CD4-positive, alpha-beta memory T cell (primary cell): ENCODE measurements at regions not wholly inside any gene's neighbourhood (a gene's known extent, or its start where the extent isn't known, plus 50 kb on each side); places are given as distances from the start of the nearest gene placed in this dataset.

Experiments
- CTCF ChIA-PET: fragments of 350-600 bp; sonication (Branson Sonifier 250); formaldehyde crosslinking; loops from one replicate; lab custom pipeline; 2021; ENCODE audit warnings: inconsistent platforms; ENCODE audit not compliant: partially characterized antibody; lab: Charles Lee
- POLR2A ChIA-PET: fragments of 350-600 bp; sonication (Branson Sonifier 250); formaldehyde crosslinking; loops from one replicate; lab custom pipeline; 2021; ENCODE audit not compliant: partially characterized antibody; lab: Charles Lee
- DNase-seq, 5 donors: peaks; one replicate each; pipeline versions ENCODE4 v3.0.0 to v3.0.0-alpha.2; 2020 to 2022; ENCODE audit warnings: mixed read lengths in 1 of 5
- H3K27ac ChIP-seq: one replicate; pipeline ENCODE4 v1.7.0; 2013; ENCODE audit warnings: low read depth, low read length
- H3K27me3 ChIP-seq: 2 replicates; pipeline ENCODE4 v1.7.0; 2013; ENCODE audit warnings: mild to moderate bottlenecking, low read length, moderate library complexity; ENCODE audit not compliant: insufficient read depth
- H3K36me3 ChIP-seq: 2 replicates; pipeline ENCODE4 v1.7.0; 2013; ENCODE audit warnings: mild to moderate bottlenecking, low read length, moderate library complexity; ENCODE audit not compliant: insufficient read depth
- H3K4me1 ChIP-seq: 2 replicates; pipeline ENCODE4 v1.7.0; 2013; ENCODE audit warnings: mild to moderate bottlenecking, low read length, moderate library complexity; ENCODE audit not compliant: insufficient read depth
- H3K4me3 ChIP-seq, 2 donors: one replicate each; pipeline ENCODE4 v1.7.0; 2013; ENCODE audit warnings: low read length in 2 of 2, mild to moderate bottlenecking in 1 of 2
- H3K9me3 ChIP-seq, 2 donors: one replicate each; pipeline ENCODE4 v1.7.0; 2013; ENCODE audit warnings: low read length in 2 of 2, control low read depth in 1 of 2; ENCODE audit not compliant: control insufficient read depth in 1 of 2
- H3K27ac Mint-ChIP-seq, 7 donors: one replicate each; pipeline ENCODE4 v1.8.0; 2020 to 2021; ENCODE audit warnings: mixed read lengths in 7 of 7, mild to moderate bottlenecking in 6 of 7, inconsistent platforms in 3 of 7, moderate library complexity in 3 of 7
- H3K27me3 Mint-ChIP-seq, 2 donors: one replicate each; pipeline ENCODE4 v1.8.0; 2020 to 2021; ENCODE audit warnings: mixed read lengths in 2 of 2
- H3K36me3 Mint-ChIP-seq, 2 donors: one replicate each; pipeline ENCODE4 v1.8.0; 2020 to 2021; ENCODE audit warnings: mixed read lengths in 2 of 2, inconsistent platforms in 1 of 2, mild to moderate bottlenecking in 1 of 2
- H3K4me1 Mint-ChIP-seq, 4 donors: one replicate each; pipeline ENCODE4 v1.8.0; 2020 to 2021; ENCODE audit warnings: mixed read lengths in 4 of 4, mild to moderate bottlenecking in 1 of 4
- H3K4me3 Mint-ChIP-seq, 8 donors: one replicate each; pipeline ENCODE4 v1.8.0; 2020 to 2021; ENCODE audit warnings: mixed read lengths in 8 of 8, mild to moderate bottlenecking in 7 of 8, moderate library complexity in 6 of 8, inconsistent platforms in 3 of 8
- H3K9me3 Mint-ChIP-seq, 8 donors: one replicate each; pipeline ENCODE4 v1.8.0; 2020 to 2021; ENCODE audit warnings: mixed read lengths in 8 of 8, mild to moderate bottlenecking in 5 of 8, inconsistent platforms in 3 of 8, moderate library complexity in 1 of 8
- intact Hi-C: fragments of 100-400 bp; cut with micrococcal nuclease; formaldehyde crosslinking; loops from one replicate; pipeline ENCODE4 v1.15.1; 2023

GRCh38 chr13:104967836-104968630, 1567.4 kb downstream of the EFNB2 start:
- H3K9me3 Mint-ChIP-seq, result peaks cover 0 to 4% (median 0%) of the 10 kb centered on the region in 8 donors
- H3K4me3 Mint-ChIP-seq, result no peak overlapping the region
- no peak overlapping the region for H3K27ac Mint-ChIP-seq
- ChIA-PET CTCF (no interaction called here), POLR2A (no interaction called here)
- H3K4me1 Mint-ChIP-seq, result no peaks in the 10 kb centered on the region
- Histone ChIP-seq H3K36me3 (no peaks in the 10 kb centered on the region), H3K27ac (no peak overlapping the region), H3K4me3 (no peak overlapping the region), H3K27me3 (no peaks in the 10 kb centered on the region), H3K9me3 (no peaks in the 10 kb centered on the region), H3K4me1 (no peaks in the 10 kb centered on the region)
- intact Hi-C loops, result no loop called here
- no peaks in the 10 kb centered on the region for H3K27me3 Mint-ChIP-seq
- no peak for DNase-seq
- H3K36me3 Mint-ChIP-seq, result no peaks in the 10 kb centered on the region

- Mint-ChIP-seq H3K36me3 (no peaks in the 10 kb centered on the region), H3K4me1 (no peaks in the 10 kb centered on the region), H3K27ac (no peak overlapping the region), H3K9me3 (peaks cover 0 to 4% (median 0%) of the 10 kb centered on the region in 8 donors), H3K4me3 (no peak overlapping the region), H3K27me3 (no peaks in the 10 kb centered on the region)
- Histone ChIP-seq H3K27ac (no peak overlapping the region), H3K36me3 (no peaks in the 10 kb centered on the region), H3K9me3 (no peaks in the 10 kb centered on the region), H3K4me1 (no peaks in the 10 kb centered on the region), H3K4me3 (no peak overlapping the region), H3K27me3 (no peaks in the 10 kb centered on the region)
- intact Hi-C loops, result no loop called here
- ChIA-PET POLR2A (no interaction called here), CTCF (no interaction called here)
- no peak for DNase-seq
Measured at GRCh38 chr13:104967376-104967775, 1568.1 kb downstream of the EFNB2 start.

- ChIA-PET CTCF (no interaction called here), POLR2A (no interaction called here)
- no peaks in the 10 kb centered on the region for H3K36me3 ChIP-seq
- H3K4me1 Mint-ChIP-seq, result no peaks in the 10 kb centered on the region
- no peak overlapping the region for H3K27ac Mint-ChIP-seq
- peaks cover 0 to 7% (median 3%) of the 10 kb centered on the region in 8 donors for H3K9me3 Mint-ChIP-seq
- no peak overlapping the region for H3K4me3 Mint-ChIP-seq
- no peaks in the 10 kb centered on the region for H3K27me3 ChIP-seq
- H3K9me3 ChIP-seq, result no peaks in the 10 kb centered on the region
- intact Hi-C loops, result no loop called here
- H3K4me3 ChIP-seq, result no peak overlapping the region
- H3K36me3 Mint-ChIP-seq, result no peaks in the 10 kb centered on the region
- no peak overlapping the region for H3K27ac ChIP-seq
- no peaks in the 10 kb centered on the region for H3K4me1 ChIP-seq
- no peak for DNase-seq
- H3K27me3 Mint-ChIP-seq, result no peaks in the 10 kb centered on the region
Measured at GRCh38 chr13:104962411-104962810, 1573.1 kb downstream of the EFNB2 start.

GRCh38 chr13:104961246-104961645, 1574.2 kb downstream of the EFNB2 start:
- no peak overlapping the region for H3K27ac Mint-ChIP-seq

GRCh38 chr13:104954210-104954609, 1581.3 kb downstream of the EFNB2 start:
- Mint-ChIP-seq H3K27me3 (no peaks in the 10 kb centered on the region), H3K4me1 (peaks cover 0 to 4% (median 1%) of the 10 kb centered on the region in 4 donors), H3K36me3 (no peaks in the 10 kb centered on the region), H3K4me3 (no peak overlapping the region), H3K9me3 (peaks cover 0 to 4% (median 0%) of the 10 kb centered on the region in 8 donors), H3K27ac (no peak overlapping the region)
- DNase-seq, result no peak
- Histone ChIP-seq H3K4me1 (no peaks in the 10 kb centered on the region), H3K27ac (no peak overlapping the region), H3K27me3 (no peaks in the 10 kb centered on the region), H3K9me3 (no peaks in the 10 kb centered on the region), H3K36me3 (no peaks in the 10 kb centered on the region), H3K4me3 (no peak overlapping the region)
- ChIA-PET POLR2A (no interaction called here), CTCF (no interaction called here)
- intact Hi-C loops, result no loop called here

More at GRCh38 chr13:104961246-104961645, 1574.2 kb downstream of the EFNB2 start:
- no peaks in the 10 kb centered on the region for H3K36me3 Mint-ChIP-seq
- CTCF ChIA-PET, result no interaction called here
- intact Hi-C loops, result no loop called here
- H3K4me1 Mint-ChIP-seq, result no peaks in the 10 kb centered on the region
- peaks cover 0 to 7% (median 3%) of the 10 kb centered on the region in 8 donors for H3K9me3 Mint-ChIP-seq
- Histone ChIP-seq H3K27ac (no peak overlapping the region), H3K36me3 (no peaks in the 10 kb centered on the region), H3K4me1 (no peaks in the 10 kb centered on the region), H3K27me3 (no peaks in the 10 kb centered on the region), H3K9me3 (no peaks in the 10 kb centered on the region), H3K4me3 (no peak overlapping the region)
- no peaks in the 10 kb centered on the region for H3K27me3 Mint-ChIP-seq
- POLR2A ChIA-PET, result no interaction called here
- no peak for DNase-seq
- H3K4me3 Mint-ChIP-seq, result no peak overlapping the region

- H3K27me3 ChIP-seq, result no peaks in the 10 kb centered on the region
- DNase-seq, result no peak
- H3K9me3 ChIP-seq, result no peaks in the 10 kb centered on the region
- ChIA-PET POLR2A (no interaction called here), CTCF (no interaction called here)
- H3K27ac ChIP-seq, result no peak overlapping the region
- intact Hi-C loops, result no loop called here
- H3K4me3 ChIP-seq, result no peak overlapping the region
- H3K4me1 ChIP-seq, result no peaks in the 10 kb centered on the region
- H3K27me3 Mint-ChIP-seq, result no peaks in the 10 kb centered on the region
- H3K9me3 Mint-ChIP-seq, result peaks cover 0 to 4% (median 0%) of the 10 kb centered on the region in 8 donors
- H3K36me3 Mint-ChIP-seq, result no peaks in the 10 kb centered on the region
- H3K27ac Mint-ChIP-seq, result no peak overlapping the region
- no peaks in the 10 kb centered on the region for H3K36me3 ChIP-seq
- no peak overlapping the region for H3K4me3 Mint-ChIP-seq
- H3K4me1 Mint-ChIP-seq, result peaks cover 0 to 4% (median 1%) of the 10 kb centered on the region in 4 donors
Measured at GRCh38 chr13:104953588-104953987, 1581.9 kb downstream of the EFNB2 start.

GRCh38 chr13:104949840-104950740, 1585.4 kb downstream of the EFNB2 start:
- intact Hi-C loops, result no loop called here
- Mint-ChIP-seq H3K4me1 (peaks cover 0 to 3% (median under 1%) of the 10 kb centered on the region in 4 donors), H3K9me3 (peaks cover 0 to 2% (median 0%) of the 10 kb centered on the region in 8 donors), H3K27me3 (peaks cover 0 to 1% of the 10 kb centered on the region in 2 donors), H3K4me3 (peak overlapping the region in 1 of 8 donors; percentile 15), H3K36me3 (no peaks in the 10 kb centered on the region), H3K27ac (no peak overlapping the region)
- DNase-seq, result no peak
- no peaks in the 10 kb centered on the region for H3K4me1 ChIP-seq
- no peaks in the 10 kb centered on the region for H3K36me3 ChIP-seq
- ChIA-PET CTCF (no interaction called here), POLR2A (no interaction called here)
- no peak overlapping the region for H3K27ac ChIP-seq
- H3K4me3 ChIP-seq, result no peak overlapping the region
- H3K9me3 ChIP-seq, result no peaks in the 10 kb centered on the region
- H3K27me3 ChIP-seq, result no peaks in the 10 kb centered on the region
